ENCODE measurements at regions not wholly inside any gene's neighbourhood (a gene's known extent, or its start where the extent isn't known, plus 50 kb on each side); places are given as distances from the start of the nearest gene placed in this dataset.

DNA sequence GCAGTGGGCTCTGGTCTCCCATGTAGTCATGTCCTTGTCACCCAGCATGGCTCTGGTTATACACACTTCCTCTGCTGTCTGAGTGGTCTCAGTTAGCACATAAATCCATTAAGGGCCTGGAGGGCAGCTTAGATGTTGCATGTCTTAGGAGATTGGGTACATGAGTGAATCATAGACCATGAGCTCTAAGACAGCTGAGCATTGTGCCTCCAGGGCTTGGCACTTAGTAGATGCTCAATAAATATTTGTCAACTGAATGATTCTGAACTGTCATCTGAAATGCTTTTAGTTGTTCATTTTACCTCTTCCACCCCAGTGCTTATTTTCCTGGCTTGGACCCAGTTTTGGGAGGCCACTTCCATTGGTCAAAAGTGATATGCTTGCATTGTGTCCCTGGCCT is 135.6 kb downstream of the BOD1 start:
- no peak for TF ChIP-seq EZH2phosphoT487 (IDR thresholded peaks at IDR 0.05; ENCODE audit: low read depth)
- TF ChIP-seq, protein P1, sequence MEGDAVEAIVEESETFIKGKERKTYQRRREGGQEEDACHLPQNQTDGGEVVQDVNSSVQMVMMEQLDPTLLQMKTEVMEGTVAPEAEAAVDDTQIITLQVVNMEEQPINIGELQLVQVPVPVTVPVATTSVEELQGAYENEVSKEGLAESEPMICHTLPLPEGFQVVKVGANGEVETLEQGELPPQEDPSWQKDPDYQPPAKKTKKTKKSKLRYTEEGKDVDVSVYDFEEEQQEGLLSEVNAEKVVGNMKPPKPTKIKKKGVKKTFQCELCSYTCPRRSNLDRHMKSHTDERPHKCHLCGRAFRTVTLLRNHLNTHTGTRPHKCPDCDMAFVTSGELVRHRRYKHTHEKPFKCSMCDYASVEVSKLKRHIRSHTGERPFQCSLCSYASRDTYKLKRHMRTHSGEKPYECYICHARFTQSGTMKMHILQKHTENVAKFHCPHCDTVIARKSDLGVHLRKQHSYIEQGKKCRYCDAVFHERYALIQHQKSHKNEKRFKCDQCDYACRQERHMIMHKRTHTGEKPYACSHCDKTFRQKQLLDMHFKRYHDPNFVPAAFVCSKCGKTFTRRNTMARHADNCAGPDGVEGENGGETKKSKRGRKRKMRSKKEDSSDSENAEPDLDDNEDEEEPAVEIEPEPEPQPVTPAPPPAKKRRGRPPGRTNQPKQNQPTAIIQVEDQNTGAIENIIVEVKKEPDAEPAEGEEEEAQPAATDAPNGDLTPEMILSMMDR (IDR thresholded peaks at IDR 0.05; ENCODE audit: low read depth, low read length): no peak
